K562 (cell line): ENCODE measurements at regions not wholly inside any gene's neighbourhood (a gene's known extent, or its start where the extent isn't known, plus 50 kb on each side); places are given as distances from the start of the nearest gene placed in this dataset.
A peak's percentile ranks its signal among the peaks of the same experiment; 100 is the strongest.

Experiments used
- CEBPG ChIP-seq, 3 experiments: fragments of 200-800 bp in 1 of 3; sonication (Bioruptor generic) in 1 of 3; sonication (generic) in 1 of 3; formaldehyde crosslinking in 1 of 3; IDR thresholded peaks in 2 of 3; conservative IDR thresholded peaks in 1 of 3; 2 replicates each; pipeline versions ENCODE4 v1.6.1 to v1.8.0; 2016 to 2022; ENCODE audit warnings: missing compliant biosample characterization in 2 of 3, missing genetic modification characterization in 2 of 3, mild to moderate bottlenecking in 1 of 3, missing genetic modification reagents in 1 of 3
- ETV1 ChIP-seq: fragments of 450-650 bp; conservative IDR thresholded peaks from 2 replicates; pipeline ENCODE4 v1.6.1; 2016; ENCODE audit warnings: missing genetic modification characterization, control low read depth, low read depth, missing compliant biosample characterization
- ETV5 ChIP-seq: sonication (generic); formaldehyde crosslinking; IDR thresholded peaks from 2 replicates; pipeline ENCODE4 v1.4.0; 2020; ENCODE audit warnings: low read depth, mild to moderate bottlenecking, missing genetic modification reagents
- GTF2F1 ChIP-seq: IDR thresholded peaks from 2 replicates; pipeline ENCODE4 v1.6.1; 2011; ENCODE audit warnings: low read depth, low read length, improper control_type of control experiment
- MCM2 ChIP-seq: fragments of 450-650 bp; IDR thresholded peaks from 2 replicates; pipeline ENCODE4 v1.6.1; 2017; ENCODE audit warnings: low read depth, mild to moderate bottlenecking
- NR4A1 ChIP-seq, 2 experiments: fragments of 250-450 bp in 1 of 2; fragments of 450-650 bp in 1 of 2; sonication (Bioruptor Pico) in 1 of 2; IDR thresholded peaks; 2 replicates each; pipeline versions ENCODE4 v1.4.0 to v1.6.1; 2016 to 2020; ENCODE audit warnings: mild to moderate bottlenecking in 2 of 2, missing compliant biosample characterization in 1 of 2, missing genetic modification characterization in 1 of 2, moderate library complexity in 1 of 2
- RAD21 ChIP-seq, 2 experiments: fragments of 250-450 bp in 1 of 2; fragments of 450-650 bp in 1 of 2; sonication (Bioruptor Pico) in 1 of 2; formaldehyde crosslinking in 1 of 2; IDR thresholded peaks in 1 of 2; conservative IDR thresholded peaks in 1 of 2; 2 replicates each; pipeline versions ENCODE4 v1.4.0 to v1.8.0; 2020 to 2022; ENCODE audit warnings: mild to moderate bottlenecking in 2 of 2, moderate library complexity in 1 of 2
- TSHZ1 ChIP-seq: fragments of 250-450 bp; sonication (Bioruptor Pico); IDR thresholded peaks from 2 replicates; pipeline ENCODE4 v1.4.0; 2020; ENCODE audit warnings: mild to moderate bottlenecking, moderate library complexity
- UBTF ChIP-seq, 2 experiments: IDR thresholded peaks; 2 replicates each; pipeline ENCODE4 v1.6.1; 2012; ENCODE audit warnings: improper control_type of control experiment in 2 of 2, low read depth in 2 of 2, low read length in 2 of 2, borderline replicate concordance in 1 of 2
- ZNF224 ChIP-seq: sonication (generic); formaldehyde crosslinking; IDR thresholded peaks from 2 replicates; pipeline ENCODE4 v1.8.0; 2022; ENCODE audit warnings: mild to moderate bottlenecking, missing genetic modification reagents
- ZNF24 ChIP-seq: fragments of 450-650 bp; IDR thresholded peaks from 2 replicates; pipeline ENCODE4 v1.6.1; 2016
- ZNF699 ChIP-seq: fragments of 250-450 bp; sonication (Bioruptor Pico); IDR thresholded peaks from 2 replicates; pipeline ENCODE4 v1.8.0; 2021; ENCODE audit warnings: mild to moderate bottlenecking, moderate library complexity; ENCODE audit not compliant: insufficient replicate concordance
- ZNF785 ChIP-seq: fragments of 250-450 bp; sonication (Bioruptor Pico); IDR thresholded peaks from 2 replicates; pipeline ENCODE4 v1.4.0; 2020; ENCODE audit warnings: mild to moderate bottlenecking

- no peak for TF ChIP-seq CEBPG (CRISPR knock-in tag; IDR thresholded peaks at IDR 0.05)
- no peak for TF ChIP-seq CEBPG (tag; conservative IDR thresholded peaks at IDR 0.05 in 1 of 2, IDR thresholded peaks at IDR 0.05 in 1 of 2)
- TF ChIP-seq ZNF785 (CRISPR knock-in tag), result no peak
- peak in 1 of 2 experiments; percentile 26; a peak in 1 of 4 replicates for TF ChIP-seq RAD21 (CRISPR knock-in tag; conservative IDR thresholded peaks at IDR 0.05 in 1 of 2, IDR thresholded peaks at IDR 0.05 in 1 of 2)
- TF ChIP-seq NR4A1 (CRISPR knock-in tag; IDR thresholded peaks at IDR 0.05), result no peak
- TF ChIP-seq NR4A1 (tag; IDR thresholded peaks at IDR 0.05), result no peak
- no peak; the same call in 1 of the 2 replicates for TF ChIP-seq ETV5
- no peak for TF ChIP-seq GTF2F1
- no peak for TF ChIP-seq MCM2
- TF ChIP-seq ZNF699 (CRISPR knock-in tag), result no peak
- no peak for TF ChIP-seq ZNF24
- TF ChIP-seq TSHZ1 (CRISPR knock-in tag), result peak; percentile 58
- peak; percentile 35 to 73; a peak in 1 of 4 replicates for TF ChIP-seq UBTF (IDR thresholded peaks at IDR 0.05; ENCODE audit: borderline replicate concordance in 1 of 2, low read depth in 2 of 2, low read length in 2 of 2)
- peak; percentile 43 for TF ChIP-seq ETV1 (tag)
- no peak for TF ChIP-seq ZNF224 (CRISPR knock-in tag)
Measured at GRCh38 chr16:85561248-85562092, 51.7 kb upstream of the GSE1 start (continued).
